HCT116 (cell line): ENCODE measurements at regions not wholly inside any gene's neighbourhood (a gene's known extent, or its start where the extent isn't known, plus 50 kb on each side); places are given as distances from the start of the nearest gene placed in this dataset.

ENCODE experiments used
- ATAC-seq: fragments of 200-7000 bp; cut with Tn5 transposase; 2 replicates; pipeline ENCODE4 v1.9.1; 2020; ENCODE audit warnings: mild to moderate bottlenecking, moderate library complexity
- BruUV-seq: library from RNA; stranded (reverse); fragments of 400-500 nt; replicated peaks from 2 replicates; lab custom pipeline; 2021; lab: Mats Ljungman, UMichigan
- CTCF ChIA-PET: fragments of 300-600 bp; sonication (Branson Sonifier 250); formaldehyde crosslinking; loops from one replicate; lab custom pipeline; 2021; ENCODE audit warnings: antibody characterized with exemption; lab: Charles Lee
- POLR2A ChIA-PET: fragments of 300-600, 350-600 bp; sonication (Branson Sonifier 250); formaldehyde crosslinking; loops from one replicate; lab custom pipeline; 2021; ENCODE audit warnings: antibody characterized with exemption; lab: Charles Lee
- RAD21 ChIA-PET, 2 experiments: fragments of 300-600 bp; sonication (Branson Sonifier 250); formaldehyde crosslinking; loops; one replicate each; lab custom pipeline; 2023; ENCODE audit warnings: low total read pairs in 2 of 2; ENCODE audit not compliant: uncharacterized antibody in 2 of 2, unreplicated experiment in 2 of 2, low non-redundant PET in 1 of 2; lab: Charles Lee
- DNase-seq: peaks from one replicate; pipeline ENCODE4 v3.0.0-alpha.2; 2010; ENCODE audit warnings: low read depth, low spot score
- H2AFZ ChIP-seq: fragments of 200-600 bp; shearing (Covaris generic), sonication (generic); 2 replicates; pipeline ENCODE4 v1.6.1; 2017; ENCODE audit warnings: low read depth, mixed run types, mixed read lengths, antibody characterized with exemption, low read length; ENCODE audit not compliant: poor library complexity, severe bottlenecking
- H3K27ac ChIP-seq: 2 replicates; pipeline ENCODE4 v1.5.1; 2012; ENCODE audit warnings: low read depth, low read length
- H3K27me3 ChIP-seq: fragments of 200-600 bp; sonication (generic); 2 replicates; pipeline ENCODE4 v1.6.1; 2016; ENCODE audit warnings: mixed run types, low read length, mixed read lengths; ENCODE audit not compliant: insufficient read depth
- H3K36me3 ChIP-seq, 2 experiments: fragments of 200-500 bp in 1 of 2; fragments of 200-600 bp in 1 of 2; sonication (Bioruptor generic) in 1 of 2; sonication (generic) in 1 of 2; 2 replicates each; pipeline versions ENCODE4 v1.5.1 to v1.6.1; 2014 to 2016; ENCODE audit warnings: low read length in 2 of 2, inconsistent platforms in 1 of 2, mixed read lengths in 1 of 2, mixed run types in 1 of 2; ENCODE audit not compliant: insufficient read depth in 2 of 2, control insufficient read depth in 1 of 2
- H3K4me1 ChIP-seq, 2 experiments: fragments of 200-600 bp in 1 of 2; sonication (generic) in 1 of 2; 2 replicates each; pipeline versions ENCODE4 v1.5.1 to v1.6.1; 2012 to 2017; ENCODE audit warnings: low read length in 2 of 2, inconsistent platforms in 1 of 2, mild to moderate bottlenecking in 1 of 2, mixed read lengths in 1 of 2, mixed run types in 1 of 2, moderate library complexity in 1 of 2; ENCODE audit not compliant: insufficient read depth in 2 of 2, control insufficient read depth in 1 of 2
- H3K4me2 ChIP-seq: fragments of 200-600 bp; sonication (generic); 2 replicates; pipeline ENCODE4 v1.6.1; 2017; ENCODE audit warnings: mixed run types, low read length, mixed read lengths
- H3K4me3 ChIP-seq, 2 experiments: fragments of 200-600 bp in 1 of 2; sonication (generic) in 1 of 2; replicated peaks in 1 of 2; 2 replicates each; pipeline ENCODE4 v1.5.1; 2011 to 2016; ENCODE audit warnings: low read length in 2 of 2, control low read depth in 1 of 2, low read depth in 1 of 2, mild to moderate bottlenecking in 1 of 2, mixed read lengths in 1 of 2, mixed run types in 1 of 2
- H3K79me2 ChIP-seq: fragments of 200-600 bp; sonication (generic); 2 replicates; pipeline ENCODE4 v1.6.1; 2017; ENCODE audit warnings: mild to moderate bottlenecking, mixed run types, low read length, moderate library complexity, mixed read lengths; ENCODE audit not compliant: insufficient read depth
- H3K9ac ChIP-seq: fragments of 200-600 bp; sonication (generic); 2 replicates; pipeline ENCODE4 v1.6.1; 2016; ENCODE audit warnings: low read length, mixed read lengths
- H3K9me2 ChIP-seq: fragments of 200-600 bp; sonication (generic), shearing (Covaris generic); 2 replicates; pipeline ENCODE4 v1.6.1; 2017; ENCODE audit warnings: mixed run types, mild to moderate bottlenecking, moderate library complexity; ENCODE audit not compliant: insufficient read depth
- H3K9me3 ChIP-seq, 2 experiments: fragments of 200-500 bp in 1 of 2; fragments of 200-600 bp in 1 of 2; sonication (Bioruptor generic) in 1 of 2; sonication (generic) in 1 of 2; 2 replicates each; pipeline ENCODE4 v1.6.1; 2014 to 2017; ENCODE audit warnings: low read length in 2 of 2, mixed read lengths in 2 of 2, inconsistent platforms in 1 of 2, low read depth in 1 of 2, mild to moderate bottlenecking in 1 of 2, mixed run types in 1 of 2, moderate library complexity in 1 of 2; ENCODE audit not compliant: control insufficient read depth in 1 of 2, insufficient read depth in 1 of 2
- H4K20me1 ChIP-seq: fragments of 200-600 bp; sonication (generic), shearing (Covaris generic); 2 replicates; pipeline ENCODE4 v1.6.1; 2017; ENCODE audit warnings: mixed run types, mild to moderate bottlenecking, moderate library complexity; ENCODE audit not compliant: insufficient read depth
- CBX3 ChIP-seq: IDR thresholded peaks from 2 replicates; pipeline ENCODE4 v1.6.1; 2012; ENCODE audit warnings: low read depth
- CEBPB ChIP-seq: IDR thresholded peaks from 2 replicates; pipeline ENCODE4 v1.6.1; 2012; ENCODE audit warnings: low read depth
- ELF1 ChIP-seq: IDR thresholded peaks from 2 replicates; pipeline ENCODE4 v1.6.1; 2012; ENCODE audit warnings: low read depth, borderline replicate concordance
- RAD21 ChIP-seq: IDR thresholded peaks from 2 replicates; pipeline ENCODE4 v1.6.1; 2012; ENCODE audit warnings: low read depth, mild to moderate bottlenecking
- SIN3A ChIP-seq: IDR thresholded peaks from 2 replicates; pipeline ENCODE4 v1.6.1; 2012; ENCODE audit warnings: low read depth
- SP1 ChIP-seq: IDR thresholded peaks from 2 replicates; pipeline ENCODE4 v1.6.1; 2012; ENCODE audit warnings: low read depth
- SRF ChIP-seq: IDR thresholded peaks from 2 replicates; pipeline ENCODE4 v1.6.1; 2012; ENCODE audit warnings: low read depth
- ZNF274 ChIP-seq: fragments of 200-500 bp; sonication (Bioruptor generic); IDR thresholded peaks from 2 replicates; pipeline ENCODE4 v1.6.1; 2014; ENCODE audit warnings: mild to moderate bottlenecking, low read depth, low read length, inconsistent platforms
- intact Hi-C: fragments of 100-400 bp; cut with micrococcal nuclease; formaldehyde crosslinking; loops from 2 replicates; pipeline ENCODE4 v1.10.0; 2022
- TF ChIP-seq, protein P1 (sequence below): IDR thresholded peaks from 2 replicates; pipeline ENCODE4 v1.6.1; 2012; ENCODE audit warnings: low read depth
- TF ChIP-seq, protein P2 (sequence below), 3 experiments: fragments of 200-600 bp in 1 of 3; sonication (generic) in 1 of 3; IDR thresholded peaks in 2 of 3; conservative IDR thresholded peaks in 1 of 3; 2 replicates each; pipeline ENCODE4 v1.5.1; 2012 to 2017; ENCODE audit warnings: low read depth in 2 of 3, low read length in 2 of 3, antibody characterized with exemption in 1 of 3, borderline replicate concordance in 1 of 3, control low read depth in 1 of 3, mild to moderate bottlenecking in 1 of 3, mixed read lengths in 1 of 3, mixed run types in 1 of 3, moderate library complexity in 1 of 3; ENCODE audit not compliant: insufficient read depth in 1 of 3

DNA sequence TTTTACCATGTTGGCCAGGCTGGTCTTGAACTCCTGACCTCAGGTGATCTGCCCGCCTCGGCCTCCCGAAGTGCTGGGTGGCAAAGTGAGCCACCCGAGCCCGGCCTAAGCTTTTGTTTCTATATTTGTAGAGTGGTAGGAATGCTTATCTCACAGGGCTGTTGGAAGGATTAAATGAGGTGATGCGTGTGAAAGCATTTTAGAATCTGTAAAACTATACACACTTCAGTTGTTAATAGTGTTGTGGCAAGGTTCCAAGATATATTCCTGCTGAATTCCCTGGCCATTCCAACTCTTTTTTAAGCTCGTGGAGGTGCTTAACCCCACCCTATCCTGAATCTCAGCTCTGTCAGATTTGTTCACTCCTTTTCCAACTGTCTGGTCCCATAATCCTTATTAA lies 89.9 kb upstream of the AKIRIN2 start:
- H3K4me3 ChIP-seq: no peak overlapping the region
- H3K27me3 ChIP-seq: no peaks in the 10 kb centered on the region
- CTCF ChIA-PET: no interaction called here
- no peaks in the 10 kb centered on the region for H3K9me2 ChIP-seq
- H2AFZ ChIP-seq: no peak overlapping the region
- peaks cover 2 to 18% of the 10 kb centered on the region in 2 experiments; a peak in 2 of 4 replicates for H3K4me1 ChIP-seq
- H3K4me2 ChIP-seq: no peak overlapping the region
- H3K79me2 ChIP-seq: no peaks in the 10 kb centered on the region
- TF ChIP-seq ZNF274 (no peak), CEBPB (no peak), SIN3A (no peak), ELF1 (no peak), RAD21 (no peak), SP1 (no peak)
- TF ChIP-seq, protein P1, sequence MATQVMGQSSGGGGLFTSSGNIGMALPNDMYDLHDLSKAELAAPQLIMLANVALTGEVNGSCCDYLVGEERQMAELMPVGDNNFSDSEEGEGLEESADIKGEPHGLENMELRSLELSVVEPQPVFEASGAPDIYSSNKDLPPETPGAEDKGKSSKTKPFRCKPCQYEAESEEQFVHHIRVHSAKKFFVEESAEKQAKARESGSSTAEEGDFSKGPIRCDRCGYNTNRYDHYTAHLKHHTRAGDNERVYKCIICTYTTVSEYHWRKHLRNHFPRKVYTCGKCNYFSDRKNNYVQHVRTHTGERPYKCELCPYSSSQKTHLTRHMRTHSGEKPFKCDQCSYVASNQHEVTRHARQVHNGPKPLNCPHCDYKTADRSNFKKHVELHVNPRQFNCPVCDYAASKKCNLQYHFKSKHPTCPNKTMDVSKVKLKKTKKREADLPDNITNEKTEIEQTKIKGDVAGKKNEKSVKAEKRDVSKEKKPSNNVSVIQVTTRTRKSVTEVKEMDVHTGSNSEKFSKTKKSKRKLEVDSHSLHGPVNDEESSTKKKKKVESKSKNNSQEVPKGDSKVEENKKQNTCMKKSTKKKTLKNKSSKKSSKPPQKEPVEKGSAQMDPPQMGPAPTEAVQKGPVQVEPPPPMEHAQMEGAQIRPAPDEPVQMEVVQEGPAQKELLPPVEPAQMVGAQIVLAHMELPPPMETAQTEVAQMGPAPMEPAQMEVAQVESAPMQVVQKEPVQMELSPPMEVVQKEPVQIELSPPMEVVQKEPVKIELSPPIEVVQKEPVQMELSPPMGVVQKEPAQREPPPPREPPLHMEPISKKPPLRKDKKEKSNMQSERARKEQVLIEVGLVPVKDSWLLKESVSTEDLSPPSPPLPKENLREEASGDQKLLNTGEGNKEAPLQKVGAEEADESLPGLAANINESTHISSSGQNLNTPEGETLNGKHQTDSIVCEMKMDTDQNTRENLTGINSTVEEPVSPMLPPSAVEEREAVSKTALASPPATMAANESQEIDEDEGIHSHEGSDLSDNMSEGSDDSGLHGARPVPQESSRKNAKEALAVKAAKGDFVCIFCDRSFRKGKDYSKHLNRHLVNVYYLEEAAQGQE: no peak
- POLR2A ChIA-PET: no interaction called here
- no TSS peak for BruUV-seq
- H3K27ac ChIP-seq: no peak overlapping the region
- DNase-seq (no peak), ATAC-seq (no peak)
- H3K9me3 ChIP-seq: no peaks in the 10 kb centered on the region
- intact Hi-C loops: loop anchor here (10.0 kb wide), 2 partner anchors 397 to 647 kb away; no protein-coding TSS in a partner anchor
- RAD21 ChIA-PET: no interaction called here
- no peaks in the 10 kb centered on the region for H3K36me3 ChIP-seq
- no peak overlapping the region for H3K9ac ChIP-seq
- no peaks in the 10 kb centered on the region for H4K20me1 ChIP-seq

DNA sequence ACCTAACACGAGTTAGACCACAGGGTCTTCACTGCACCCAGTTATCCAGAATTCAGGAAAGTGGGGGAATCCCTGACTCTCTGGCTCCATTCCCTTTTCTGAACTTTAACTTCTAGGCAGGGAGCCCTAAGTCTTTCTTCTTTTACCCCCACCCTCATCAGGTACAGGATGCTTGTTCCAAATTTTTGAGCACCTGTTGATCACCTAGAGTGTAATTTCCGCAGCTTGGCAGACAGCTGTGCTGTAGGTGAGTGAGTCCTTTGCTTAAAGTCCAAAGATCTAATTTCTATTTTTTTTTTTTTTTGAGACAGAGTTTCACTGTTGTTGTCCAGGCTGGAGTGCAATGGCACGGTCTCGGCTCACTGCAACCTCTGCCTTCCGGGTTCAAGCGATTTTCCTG lies 89.5 kb upstream of the AKIRIN2 start:
- Histone ChIP-seq H3K36me3 (no peaks in the 10 kb centered on the region), H3K4me3 (no peak overlapping the region), H3K27me3 (no peaks in the 10 kb centered on the region), H3K9me2 (no peaks in the 10 kb centered on the region), H3K27ac (no peak overlapping the region), H3K4me1 (peaks cover 2 to 18% of the 10 kb centered on the region in 2 experiments; a peak in 2 of 4 replicates), H3K9me3 (no peaks in the 10 kb centered on the region), H3K4me2 (no peak overlapping the region), H4K20me1 (no peaks in the 10 kb centered on the region), H3K9ac (no peak overlapping the region), H2AFZ (no peak overlapping the region), H3K79me2 (no peaks in the 10 kb centered on the region)
- intact Hi-C loops: loop anchor here (10.0 kb wide), 2 partner anchors 397 to 647 kb away; no protein-coding TSS in a partner anchor
- RAD21 ChIA-PET: no interaction called here
- ATAC-seq: no peak
- CTCF ChIA-PET: no interaction called here
- TF ChIP-seq, protein P1: no peak
- TF ChIP-seq SRF (no peak), CBX3 (no peak), CEBPB (no peak)
- TF ChIP-seq, protein P2, sequence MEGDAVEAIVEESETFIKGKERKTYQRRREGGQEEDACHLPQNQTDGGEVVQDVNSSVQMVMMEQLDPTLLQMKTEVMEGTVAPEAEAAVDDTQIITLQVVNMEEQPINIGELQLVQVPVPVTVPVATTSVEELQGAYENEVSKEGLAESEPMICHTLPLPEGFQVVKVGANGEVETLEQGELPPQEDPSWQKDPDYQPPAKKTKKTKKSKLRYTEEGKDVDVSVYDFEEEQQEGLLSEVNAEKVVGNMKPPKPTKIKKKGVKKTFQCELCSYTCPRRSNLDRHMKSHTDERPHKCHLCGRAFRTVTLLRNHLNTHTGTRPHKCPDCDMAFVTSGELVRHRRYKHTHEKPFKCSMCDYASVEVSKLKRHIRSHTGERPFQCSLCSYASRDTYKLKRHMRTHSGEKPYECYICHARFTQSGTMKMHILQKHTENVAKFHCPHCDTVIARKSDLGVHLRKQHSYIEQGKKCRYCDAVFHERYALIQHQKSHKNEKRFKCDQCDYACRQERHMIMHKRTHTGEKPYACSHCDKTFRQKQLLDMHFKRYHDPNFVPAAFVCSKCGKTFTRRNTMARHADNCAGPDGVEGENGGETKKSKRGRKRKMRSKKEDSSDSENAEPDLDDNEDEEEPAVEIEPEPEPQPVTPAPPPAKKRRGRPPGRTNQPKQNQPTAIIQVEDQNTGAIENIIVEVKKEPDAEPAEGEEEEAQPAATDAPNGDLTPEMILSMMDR (IDR thresholded peaks at IDR 0.05 in 2 of 3, conservative IDR thresholded peaks at IDR 0.05 in 1 of 3; ENCODE audit: borderline replicate concordance in 1 of 3, insufficient read depth in 1 of 3, low read depth in 2 of 3, low read length in 2 of 3): no peak
- no peak for DNase-seq
- POLR2A ChIA-PET: no interaction called here
- BruUV-seq: no TSS peak
